Transverse colon (tissue), 4 donors: ENCODE measurements at regions not wholly inside any gene's neighbourhood (a gene's known extent, or its start where the extent isn't known, plus 50 kb on each side); places are given as distances from the start of the nearest gene placed in this dataset.

Experiments
- DNase-seq: peaks from one replicate; pipeline ENCODE4 v3.0.0-alpha.2; 2019
- H3K27ac ChIP-seq, 4 donors: fragments of 200-600 bp; sonication (generic); 2 replicates each; pipeline ENCODE4 v1.5.1; 2016 to 2018; ENCODE audit warnings: inconsistent platforms in 4 of 4
- H3K27me3 ChIP-seq: fragments of 200-600 bp; sonication (generic); 2 replicates; pipeline ENCODE4 v1.5.1; 2017; ENCODE audit warnings: inconsistent platforms
- H3K36me3 ChIP-seq, 4 donors: fragments of 200-600 bp; sonication (generic); 2 replicates each; pipeline ENCODE4 v1.5.1; 2017 to 2019; ENCODE audit warnings: inconsistent platforms in 4 of 4
- H3K4me1 ChIP-seq, 4 donors: fragments of 200-600 bp; sonication (generic); 2 replicates each; pipeline ENCODE4 v1.5.1; 2017 to 2020; ENCODE audit warnings: inconsistent platforms in 4 of 4
- H3K4me3 ChIP-seq, 4 donors: fragments of 200-600 bp; sonication (generic); 1 replicate in 1 of 4; 2 replicates in 3 of 4; pipeline versions ENCODE4 v1.5.1 to v1.6.1; 2017 to 2019; ENCODE audit warnings: inconsistent platforms in 4 of 4
- H3K9me3 ChIP-seq, 2 donors: fragments of 200-600 bp; sonication (generic); 2 replicates each; pipeline ENCODE4 v1.5.1; 2017 to 2019; ENCODE audit warnings: inconsistent platforms in 2 of 2
- EP300 ChIP-seq: sonication (generic); formaldehyde crosslinking; IDR thresholded peaks from one replicate; pipeline ENCODE4 v1.6.1; 2017; ENCODE audit warnings: antibody characterized with exemption, low read depth
- POLR2A ChIP-seq: fragments of 450-650 bp; IDR thresholded peaks from one replicate; pipeline ENCODE4 v1.6.1; 2016; ENCODE audit warnings: antibody characterized with exemption, mild to moderate bottlenecking, moderate library complexity
- POLR2AphosphoS5 ChIP-seq, 3 donors: sonication (generic); formaldehyde crosslinking; IDR thresholded peaks; one replicate each; pipeline ENCODE4 v1.6.1; 2016; ENCODE audit warnings: antibody characterized with exemption in 3 of 3
- WGBS, 2 donors: methylation state at CpG; one replicate each; pipeline ENCODE4 v1.1.5; 2018; ENCODE audit warnings: low coverage in 1 of 2; 5-methylcytosine and 5-hydroxymethylcytosine counted together
- in situ Hi-C, 4 donors: fragments of 200-750 bp; cut with MboI; loops; one replicate each; pipeline versions ENCODE4 v1.15.0 to v1.15.1; 2017; ENCODE audit warnings: low sequenced_read_pairs in 3 of 4, low pct_ligation_motif_present in 1 of 4, low pct_unique_long_range_greater_than_20kb in 1 of 4
- intact Hi-C: fragments of 100-400 bp; cut with DNase I; formaldehyde crosslinking; loops from one replicate; pipeline ENCODE4 v1.15.1; 2023; ENCODE audit warnings: low total_unique reads
- TF ChIP-seq, protein P1 (sequence below), 5 experiments: fragments of 200-600 bp in 3 of 5; fragments of 450-650 bp in 2 of 5; sonication (generic) in 3 of 5; IDR thresholded peaks; 1 replicate in 2 of 5; 2 replicates in 3 of 5; pipeline ENCODE4 v1.5.1; 2016 to 2017; ENCODE audit warnings: antibody characterized with exemption in 5 of 5, inconsistent platforms in 3 of 5, mild to moderate bottlenecking in 2 of 5, moderate library complexity in 1 of 5

- H3K4me1 ChIP-seq = peaks cover 27 to 72% (median 59%) of the 10 kb centered on the region in 4 donors
- no peaks in the 10 kb centered on the region for H3K36me3 ChIP-seq
- 49 to 50% methylated on average over 3 of the region's 3 CpGs for WGBS, 2 donors
- H3K27me3 ChIP-seq = no peaks in the 10 kb centered on the region
- no peak overlapping the region for H3K4me3 ChIP-seq
- intact Hi-C loops = no loop called here
- TF ChIP-seq POLR2AphosphoS5 (IDR thresholded peaks at IDR 0.05) (peak in 1 of 3 donors; percentile 15), POLR2A (no peak), EP300 (no peak)
- TF ChIP-seq, protein P1, sequence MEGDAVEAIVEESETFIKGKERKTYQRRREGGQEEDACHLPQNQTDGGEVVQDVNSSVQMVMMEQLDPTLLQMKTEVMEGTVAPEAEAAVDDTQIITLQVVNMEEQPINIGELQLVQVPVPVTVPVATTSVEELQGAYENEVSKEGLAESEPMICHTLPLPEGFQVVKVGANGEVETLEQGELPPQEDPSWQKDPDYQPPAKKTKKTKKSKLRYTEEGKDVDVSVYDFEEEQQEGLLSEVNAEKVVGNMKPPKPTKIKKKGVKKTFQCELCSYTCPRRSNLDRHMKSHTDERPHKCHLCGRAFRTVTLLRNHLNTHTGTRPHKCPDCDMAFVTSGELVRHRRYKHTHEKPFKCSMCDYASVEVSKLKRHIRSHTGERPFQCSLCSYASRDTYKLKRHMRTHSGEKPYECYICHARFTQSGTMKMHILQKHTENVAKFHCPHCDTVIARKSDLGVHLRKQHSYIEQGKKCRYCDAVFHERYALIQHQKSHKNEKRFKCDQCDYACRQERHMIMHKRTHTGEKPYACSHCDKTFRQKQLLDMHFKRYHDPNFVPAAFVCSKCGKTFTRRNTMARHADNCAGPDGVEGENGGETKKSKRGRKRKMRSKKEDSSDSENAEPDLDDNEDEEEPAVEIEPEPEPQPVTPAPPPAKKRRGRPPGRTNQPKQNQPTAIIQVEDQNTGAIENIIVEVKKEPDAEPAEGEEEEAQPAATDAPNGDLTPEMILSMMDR (IDR thresholded peaks at IDR 0.05) = no peak
- no peaks in the 10 kb centered on the region for H3K9me3 ChIP-seq
- peak overlapping the region; percentile 66 to 81 (median 77) for H3K27ac ChIP-seq
- in situ Hi-C loops = no loop called here
- no peak for DNase-seq
These were observed 110.1 kb downstream of the RPL27A start for GRCh38 chr11:8792710-8793109.

GRCh38 chr11:8793114-8793777, 110.7 kb downstream of the RPL27A start:
- in situ Hi-C loops = no loop called here
- H3K4me3 ChIP-seq = no peak overlapping the region
- 66% methylated on average over 4 of the region's 4 CpGs for WGBS, 2 donors
- no peak for DNase-seq
- peak overlapping the region; percentile 66 to 81 (median 77) for H3K27ac ChIP-seq
- H3K27me3 ChIP-seq = no peaks in the 10 kb centered on the region
- no peaks in the 10 kb centered on the region for H3K9me3 ChIP-seq
- intact Hi-C loops = no loop called here
- peaks cover 27 to 69% (median 59%) of the 10 kb centered on the region in 4 donors for H3K4me1 ChIP-seq
- TF ChIP-seq EP300 (no peak), POLR2AphosphoS5 (IDR thresholded peaks at IDR 0.05) (peak in 1 of 3 donors; percentile 3)
- H3K36me3 ChIP-seq = no peaks in the 10 kb centered on the region

DNA sequence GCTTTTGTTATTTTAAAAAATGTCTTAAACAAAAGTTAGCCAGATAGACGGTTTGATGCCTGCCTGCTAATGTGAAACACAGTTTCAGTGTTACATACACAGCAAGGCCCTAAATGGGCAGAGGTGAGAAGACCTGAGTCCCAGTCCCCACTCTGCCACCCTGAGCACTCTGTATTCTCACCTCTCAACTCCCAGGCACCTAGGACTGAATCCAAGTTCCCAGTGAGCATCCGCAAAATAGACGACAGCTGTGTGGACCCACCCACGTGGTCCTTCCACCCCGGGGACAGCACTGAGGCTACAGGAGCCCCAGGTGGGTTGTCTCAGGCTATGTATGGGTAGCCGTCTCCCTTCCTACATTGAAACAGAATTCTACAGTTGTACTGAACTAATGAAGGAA, 111.5 kb downstream of the RPL27A start:
- Histone ChIP-seq H3K36me3 (no peaks in the 10 kb centered on the region), H3K27ac (peak overlapping the region; percentile 66 to 81 (median 77)), H3K9me3 (no peaks in the 10 kb centered on the region), H3K27me3 (no peaks in the 10 kb centered on the region), H3K4me3 (no peak overlapping the region), H3K4me1 (peaks cover 27 to 72% (median 55%) of the 10 kb centered on the region in 4 donors)
- TF ChIP-seq, protein P1 (IDR thresholded peaks at IDR 0.05) = no peak
- TF ChIP-seq POLR2AphosphoS5 (IDR thresholded peaks at IDR 0.05) = no peak
- intact Hi-C loops (no loop called here), in situ Hi-C loops (no loop called here)
- DNase-seq = no peak
- 59 to 71% methylated on average over 6 of the region's 6 CpGs for WGBS, 2 donors

DNA sequence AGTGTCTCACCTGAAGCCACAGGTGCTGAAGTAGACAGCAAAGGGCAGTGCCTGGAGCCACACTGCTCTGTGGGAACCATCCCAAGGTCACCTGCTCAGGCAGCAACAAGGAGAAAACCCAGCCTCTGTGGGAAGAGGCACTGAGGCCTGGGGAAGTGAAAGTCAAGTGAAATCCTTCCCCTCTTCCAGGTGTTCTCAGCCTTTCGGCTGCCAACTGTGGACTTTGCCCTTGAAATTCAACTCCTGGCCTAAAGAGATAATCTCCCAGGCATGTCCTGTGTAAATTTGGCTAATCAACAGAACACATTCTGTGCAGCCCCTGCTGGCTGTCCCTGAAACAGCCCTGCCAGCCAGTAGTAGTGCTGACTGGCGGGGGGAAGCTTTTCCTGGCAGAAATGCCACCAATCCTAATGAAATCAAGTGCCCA, 112.1 kb downstream of the RPL27A start:
- TF ChIP-seq EP300 = no peak
- peak; percentile 14 for TF ChIP-seq POLR2A
- TF ChIP-seq, protein P1 (IDR thresholded peaks at IDR 0.05) = peak; percentile 39 to 84 (median 53)
- TF ChIP-seq POLR2AphosphoS5 (IDR thresholded peaks at IDR 0.05) = peak in 2 of 3 donors; percentile 36 to 39
- intact Hi-C loops (no loop called here), in situ Hi-C loops (no loop called here)
- peak overlapping the region; percentile 66 to 81 (median 77) for H3K27ac ChIP-seq
- 50% methylated on average over 2 of the region's 2 CpGs; no CpG with 5 or more reads in 1 of the 2 donors for WGBS, 2 donors
- H3K36me3 ChIP-seq = no peaks in the 10 kb centered on the region
- no peak overlapping the region for H3K4me3 ChIP-seq
- peak; percentile 65 for DNase-seq
- H3K4me1 ChIP-seq = peaks cover 27 to 72% (median 50%) of the 10 kb centered on the region in 4 donors
- no peaks in the 10 kb centered on the region for H3K9me3 ChIP-seq
- H3K27me3 ChIP-seq = no peaks in the 10 kb centered on the region
